Jurkat, Clone E6-1 (cell line): ENCODE measurements at regions not wholly inside any gene's neighbourhood (a gene's known extent, or its start where the extent isn't known, plus 50 kb on each side); places are given as distances from the start of the nearest gene placed in this dataset.

Source experiments
- DNase-seq: peaks from one replicate; pipeline ENCODE4 v3.0.0-alpha.2; 2011; ENCODE audit warnings: low read depth, low spot score
- H3K4me3 ChIP-seq: 2 replicates; pipeline ENCODE4 v1.5.1; 2011; ENCODE audit warnings: mild to moderate bottlenecking, low read length, control low read depth, moderate library complexity

DNA sequence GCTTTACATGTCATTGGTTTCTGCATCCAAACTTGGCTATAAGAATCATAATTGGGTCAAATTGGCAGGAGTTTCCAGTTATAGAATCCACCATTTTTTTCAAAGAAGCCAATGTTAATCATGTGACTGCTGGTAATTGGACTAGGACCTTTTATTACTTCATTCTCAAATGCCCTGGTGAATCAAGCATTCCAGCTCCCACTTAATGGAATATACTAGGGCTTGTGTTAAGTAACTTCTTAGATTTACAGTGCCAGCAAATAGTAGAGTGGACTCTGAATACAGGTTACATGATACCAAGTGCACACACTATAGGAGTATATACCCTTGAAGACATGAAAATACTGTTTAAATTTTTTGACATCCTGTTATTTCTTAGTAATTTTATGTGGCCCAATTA lies 96.7 kb downstream of the NUDT12 start:
- H3K4me3 ChIP-seq = no peak overlapping the region
- DNase-seq = no peak

DNA sequence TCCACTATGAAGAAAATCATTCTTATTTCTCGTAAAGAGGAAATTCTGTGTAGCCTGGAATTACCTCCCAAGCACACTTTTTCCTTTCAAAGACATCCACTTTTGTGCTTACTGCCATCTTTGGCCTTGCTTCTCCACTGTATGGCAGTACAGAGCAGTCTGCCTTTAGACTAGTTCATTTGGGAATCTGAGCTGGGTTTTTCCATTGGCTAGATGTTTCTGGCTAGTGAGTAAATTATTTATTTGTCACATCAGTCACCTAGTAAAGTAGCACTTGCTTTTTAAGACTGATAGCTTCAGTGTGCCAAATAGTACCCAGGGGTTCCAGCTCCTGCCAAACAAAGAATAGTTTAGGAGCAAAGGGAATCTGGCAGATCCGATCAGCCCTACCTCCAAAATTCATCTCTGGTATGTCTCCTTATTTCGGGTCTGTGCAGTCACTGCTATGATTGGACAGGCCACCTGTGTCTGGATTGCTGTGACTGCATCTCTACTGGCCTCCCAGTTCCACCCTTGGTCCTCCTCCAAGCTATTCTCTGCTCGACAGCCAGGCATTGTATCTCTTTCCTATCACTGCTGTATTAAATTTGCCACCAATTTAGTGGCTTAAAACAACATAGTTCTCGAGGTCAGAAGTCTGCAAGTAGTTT lies 97.6 kb downstream of the NUDT12 start:
- DNase-seq = no peak

DNA sequence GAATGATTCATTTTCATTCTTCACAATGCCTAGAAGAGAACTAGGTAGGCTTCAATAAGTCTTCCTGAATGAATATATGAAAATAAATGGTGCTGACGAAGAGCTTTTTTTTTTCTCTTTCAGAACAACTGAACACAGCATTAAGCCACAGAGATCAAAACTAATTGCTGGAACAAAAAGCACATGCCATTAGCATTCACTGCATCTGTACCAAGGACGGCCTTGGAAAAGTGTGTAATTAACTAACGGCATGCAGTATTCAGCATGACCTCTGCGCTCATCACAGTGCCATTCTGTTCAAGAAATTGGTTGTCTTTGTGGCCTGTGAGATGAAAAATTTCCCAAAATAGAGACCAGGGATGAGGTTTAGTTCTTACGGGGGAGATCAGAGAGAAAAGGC lies 99.3 kb downstream of the NUDT12 start:
- no peak overlapping the region for H3K4me3 ChIP-seq
- no peak for DNase-seq

More for the DNA sequence above, 97.6 kb downstream of the NUDT12 start:
- no peak overlapping the region for H3K4me3 ChIP-seq

DNA sequence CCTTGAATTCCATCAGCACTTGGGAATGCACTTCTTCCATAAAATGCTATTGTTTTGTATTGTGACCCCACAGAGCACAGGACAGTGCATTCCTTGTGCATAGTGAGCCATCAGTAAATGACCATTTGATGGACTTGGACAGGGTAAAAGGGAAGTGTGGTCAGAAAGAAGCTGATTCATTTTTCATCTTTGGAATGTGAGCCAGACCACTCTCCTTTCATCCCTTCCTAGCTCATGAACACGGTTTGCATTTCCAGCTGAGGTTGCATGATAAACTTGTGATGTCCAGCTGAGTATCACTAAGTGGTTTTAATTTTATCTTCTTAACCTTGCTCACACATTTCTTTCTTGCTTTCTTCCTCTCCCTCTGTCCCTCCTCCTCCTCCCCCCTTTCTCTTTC lies 101.3 kb downstream of the NUDT12 start:
- H3K4me3 ChIP-seq = no peak overlapping the region
- no peak for DNase-seq

DNA sequence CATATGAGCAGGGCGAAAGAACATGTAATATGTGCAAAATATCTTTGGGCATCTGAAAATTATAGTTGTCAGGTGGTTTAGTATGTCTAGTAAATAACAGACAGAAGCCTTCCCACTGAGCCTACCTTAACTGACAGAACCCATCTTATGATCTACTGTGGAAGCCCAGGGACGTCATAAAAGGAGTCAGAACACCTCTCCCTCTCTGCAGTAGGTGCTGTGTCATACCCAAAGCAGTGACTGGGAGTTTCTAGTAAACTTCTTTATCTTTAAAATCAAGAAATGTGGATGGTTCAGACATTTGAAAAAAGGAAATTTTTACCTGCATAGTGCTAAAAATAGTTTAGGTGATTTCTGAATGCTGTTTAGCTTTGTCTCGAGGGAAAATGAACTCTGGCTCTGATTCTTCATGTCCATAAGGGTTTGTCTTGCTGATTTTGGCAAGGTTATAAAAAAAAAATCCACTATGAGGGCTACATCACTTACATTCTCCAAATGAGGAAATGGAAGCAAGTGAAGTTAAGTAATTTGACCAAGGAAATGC lies 104.0 kb downstream of the NUDT12 start:
- H3K4me3 ChIP-seq = no peak overlapping the region
- DNase-seq = no peak

DNA sequence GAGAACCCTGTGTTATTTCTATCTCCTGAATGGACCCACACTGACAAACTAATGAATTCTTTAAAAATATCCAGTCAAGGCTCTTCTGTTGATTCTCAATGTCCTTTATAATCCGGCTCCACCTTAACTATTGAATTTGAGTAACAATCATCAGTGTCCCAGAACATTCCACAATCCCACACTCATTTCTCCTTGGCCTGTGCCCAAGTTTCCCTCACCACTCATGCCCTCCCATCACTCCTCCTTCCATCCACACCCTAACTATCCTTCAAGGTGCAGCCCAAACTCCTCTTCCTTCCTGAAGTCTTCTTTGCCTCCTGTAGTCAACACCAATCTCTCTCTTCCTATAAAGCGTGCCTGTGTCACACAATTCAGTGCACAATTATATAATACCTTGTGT lies 106.1 kb downstream of the NUDT12 start:
- no peak for DNase-seq

DNA sequence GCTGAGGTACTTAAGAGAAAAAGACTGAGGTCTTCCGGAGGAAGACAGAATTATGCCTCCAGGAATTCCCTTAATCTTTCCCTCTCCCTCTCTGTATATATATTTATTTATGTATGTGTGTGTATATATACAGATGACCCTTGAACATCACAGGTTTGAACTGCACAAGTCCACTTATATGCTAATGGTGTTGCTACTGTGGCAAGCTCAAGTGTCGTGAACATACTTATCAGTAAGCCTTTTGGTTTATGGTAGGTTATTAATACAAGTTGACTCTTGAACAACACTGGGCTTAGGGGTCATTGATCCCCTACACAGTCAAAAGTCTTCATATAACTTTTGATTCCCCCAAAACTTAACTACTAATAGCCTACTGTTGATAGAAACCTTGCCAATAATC lies 106.8 kb downstream of the NUDT12 start:
- H3K4me3 ChIP-seq = no peak overlapping the region
- no peak for DNase-seq

More for the DNA sequence above, 106.1 kb downstream of the NUDT12 start:
- H3K4me3 ChIP-seq = no peak overlapping the region

DNA sequence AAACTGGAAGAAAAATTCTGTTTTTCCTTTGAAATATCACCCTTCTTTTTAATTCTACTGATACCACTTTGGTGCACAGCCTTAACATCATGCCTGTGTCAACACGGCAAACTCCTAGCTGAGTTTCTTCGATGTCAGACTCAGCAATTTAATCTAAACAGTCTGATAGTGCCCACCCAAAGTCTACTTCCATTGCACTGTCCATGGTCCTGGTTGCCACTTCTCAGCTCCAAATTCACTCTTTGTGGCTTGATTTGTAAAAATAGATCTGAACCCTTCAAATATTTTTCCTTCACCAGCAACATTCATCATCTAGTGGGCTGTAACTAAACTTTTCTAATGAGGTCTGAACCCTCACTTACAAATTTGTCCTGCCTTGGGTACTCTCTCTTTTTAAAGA lies 107.8 kb downstream of the NUDT12 start:
- no peak for DNase-seq
- no peak overlapping the region for H3K4me3 ChIP-seq

DNA sequence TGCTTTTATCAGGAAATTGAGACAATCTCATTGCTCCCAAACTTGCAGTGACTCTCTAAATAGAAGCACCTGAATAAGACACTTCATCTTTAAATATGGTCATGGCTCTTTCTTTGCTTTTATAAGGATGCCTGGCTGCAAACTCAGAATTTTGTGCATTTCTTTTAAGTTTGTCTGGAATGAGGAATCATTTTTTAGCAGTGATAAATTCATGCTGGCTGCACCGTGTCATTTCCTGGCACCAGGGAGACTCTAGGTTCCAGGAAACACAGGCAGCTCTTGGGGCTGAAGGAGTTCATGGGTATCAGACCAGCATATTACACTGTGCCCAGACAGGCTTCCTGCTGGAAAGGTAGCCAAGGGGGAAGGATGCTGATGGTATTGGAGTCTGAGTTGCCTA lies 109.9 kb downstream of the NUDT12 start:
- DNase-seq = no peak

DNA sequence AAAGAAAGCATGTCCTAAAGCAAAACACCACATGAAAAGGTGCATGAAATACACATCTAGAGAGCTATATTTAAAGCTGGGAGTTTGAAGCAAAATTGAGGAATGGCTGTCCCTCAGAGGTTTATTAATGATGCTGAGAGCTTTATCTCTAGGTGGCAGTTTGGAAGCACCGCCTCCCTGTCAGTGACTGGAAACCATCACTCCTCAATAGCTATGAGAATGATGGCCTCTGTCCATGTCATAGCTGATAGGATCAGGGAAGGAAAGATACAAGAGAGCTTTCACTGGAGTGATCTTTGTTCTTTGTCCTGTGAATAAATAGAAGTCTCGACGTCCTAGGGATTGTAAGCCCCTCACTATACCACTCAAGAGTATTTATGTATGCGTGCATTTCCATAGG lies 110.5 kb downstream of the NUDT12 start:
- H3K4me3 ChIP-seq = no peak overlapping the region
- no peak for DNase-seq

More for the DNA sequence above, 109.9 kb downstream of the NUDT12 start:
- no peak overlapping the region for H3K4me3 ChIP-seq

DNA sequence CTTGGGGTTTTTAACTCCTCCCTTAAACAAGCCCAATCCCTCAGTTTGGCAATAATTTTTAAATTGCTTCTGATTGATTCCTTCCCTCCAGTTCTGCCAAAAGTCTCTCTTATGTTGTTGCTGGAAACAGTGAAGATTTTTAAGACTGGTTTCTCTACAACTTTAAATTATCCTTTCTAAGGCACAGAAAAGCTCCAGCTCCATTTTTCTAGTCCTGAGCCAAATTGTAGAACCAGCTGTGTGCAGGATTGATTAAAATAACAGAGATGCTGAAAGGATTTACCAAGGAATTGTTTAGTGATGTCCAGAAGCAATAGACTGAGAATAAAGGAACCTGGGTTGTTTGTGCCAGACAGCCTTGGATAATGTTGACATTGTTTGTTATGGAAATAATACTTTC lies 111.3 kb downstream of the NUDT12 start:
- no peak overlapping the region for H3K4me3 ChIP-seq
- DNase-seq = no peak

DNA sequence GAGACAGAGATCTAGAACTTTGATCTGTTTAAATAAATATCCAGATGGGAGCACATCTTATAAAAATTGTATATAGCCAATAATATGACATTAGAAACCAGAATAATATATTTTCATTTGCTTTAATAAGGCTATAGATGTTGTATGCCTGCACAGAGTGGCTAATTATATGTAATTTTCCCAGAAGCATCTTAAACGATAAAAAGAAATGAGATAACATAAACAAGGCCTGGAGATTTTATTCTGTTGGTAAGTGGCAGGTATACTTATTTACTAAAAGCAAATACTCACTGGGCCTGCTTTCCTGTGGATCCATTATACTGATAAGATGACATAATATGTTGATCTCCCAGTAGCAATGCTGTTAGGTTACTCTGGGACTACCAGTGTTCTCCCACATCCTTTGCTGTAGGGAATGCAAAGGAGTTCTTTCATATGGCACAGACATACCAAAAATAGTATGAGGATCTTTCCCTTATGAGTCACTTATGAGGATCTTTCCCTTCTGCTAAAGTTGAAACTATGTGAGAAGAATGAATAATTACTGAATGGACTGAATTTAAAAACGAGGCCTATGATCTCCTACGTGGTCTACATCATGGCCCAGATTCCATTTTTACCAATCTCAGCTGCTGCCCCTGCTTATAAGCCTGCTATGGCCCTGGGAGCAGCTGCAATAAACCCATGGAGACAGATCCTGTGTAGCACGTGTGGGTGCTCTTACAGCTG lies 112.1 kb downstream of the NUDT12 start:
- no peak overlapping the region for H3K4me3 ChIP-seq
- DNase-seq = no peak

DNA sequence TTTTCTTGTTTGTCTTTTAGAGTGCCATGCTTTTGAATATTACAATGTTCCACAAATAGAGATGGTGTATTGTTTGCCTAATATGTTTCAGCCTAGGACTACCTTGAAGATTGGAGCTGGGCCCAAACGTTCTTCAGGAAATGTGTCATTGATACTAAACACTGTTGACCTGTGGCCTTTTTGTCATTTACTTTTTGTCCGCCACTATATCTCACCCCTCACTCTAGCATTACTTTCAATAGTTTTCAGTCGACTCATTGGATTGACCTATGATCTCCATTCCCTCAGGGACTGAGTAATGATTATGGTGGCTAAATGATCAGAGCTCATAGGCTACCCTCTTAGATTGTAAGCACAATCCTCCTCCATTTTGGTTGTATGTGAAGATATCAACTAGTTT lies 115.8 kb downstream of the NUDT12 start:
- H3K4me3 ChIP-seq = no peak overlapping the region
- DNase-seq = no peak

DNA sequence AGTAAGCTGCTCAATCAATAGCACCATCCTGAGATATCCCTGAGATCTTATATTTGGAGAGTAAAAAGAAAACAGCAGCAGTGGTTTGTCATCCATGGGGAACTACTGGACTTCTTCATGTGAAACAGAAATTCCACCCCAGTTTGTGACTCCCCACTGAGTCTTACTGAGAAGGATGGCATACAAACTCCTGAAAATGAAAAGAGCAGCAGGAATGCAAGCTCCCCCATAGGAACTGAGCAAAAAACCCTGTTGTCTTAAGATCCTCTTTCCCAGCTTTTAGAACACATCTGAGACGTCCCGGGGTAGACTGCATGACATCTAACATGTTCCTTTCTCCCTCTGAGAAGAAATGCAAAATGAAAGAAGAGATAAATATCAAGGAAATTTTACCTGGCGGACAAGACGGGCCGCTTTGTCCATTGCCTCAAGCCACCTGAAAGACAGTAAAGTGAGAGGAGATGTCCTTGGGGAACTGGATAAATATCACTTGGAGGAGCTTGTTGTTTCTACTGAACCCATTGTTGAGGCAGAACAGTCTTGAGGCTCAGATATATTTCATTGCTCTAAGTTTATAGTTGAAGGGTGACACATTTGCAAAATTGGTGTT lies 117.1 kb downstream of the NUDT12 start:
- H3K4me3 ChIP-seq = no peak overlapping the region
- DNase-seq = no peak

DNA sequence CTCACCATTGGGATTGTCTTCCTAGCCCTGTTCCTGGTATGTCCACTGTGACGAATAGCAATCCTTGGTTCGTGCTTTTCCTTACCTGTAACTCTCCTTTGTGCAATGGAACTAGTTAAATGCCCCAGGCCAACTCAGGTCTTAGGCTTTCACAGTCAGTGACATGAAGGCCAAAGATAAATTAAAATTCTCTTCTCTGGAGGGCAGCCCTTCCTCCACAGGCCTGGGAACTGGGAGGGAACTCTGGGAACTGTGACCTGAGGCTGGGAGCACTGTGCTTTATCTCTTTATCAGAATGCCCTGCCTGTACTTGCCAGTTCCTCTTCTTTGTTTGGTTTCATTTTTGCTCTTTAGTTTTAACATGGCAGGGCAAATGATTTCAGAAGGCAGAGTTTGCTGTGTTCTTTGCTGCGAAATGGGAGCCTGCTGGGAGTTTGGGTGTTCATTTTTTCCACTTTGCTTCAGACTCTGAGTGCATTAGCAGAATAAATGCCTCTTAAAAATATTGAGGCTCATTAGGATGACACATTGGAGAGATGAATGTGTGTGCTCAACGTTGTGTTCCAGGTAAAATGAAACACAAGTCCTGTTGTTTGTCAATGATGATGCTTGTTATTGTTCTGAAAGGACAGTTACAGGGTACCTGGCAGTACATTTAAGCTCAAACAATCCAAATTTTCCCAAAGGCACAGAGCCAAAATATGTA lies 118.1 kb downstream of the NUDT12 start:
- no peak for DNase-seq
- no peak overlapping the region for H3K4me3 ChIP-seq

DNA sequence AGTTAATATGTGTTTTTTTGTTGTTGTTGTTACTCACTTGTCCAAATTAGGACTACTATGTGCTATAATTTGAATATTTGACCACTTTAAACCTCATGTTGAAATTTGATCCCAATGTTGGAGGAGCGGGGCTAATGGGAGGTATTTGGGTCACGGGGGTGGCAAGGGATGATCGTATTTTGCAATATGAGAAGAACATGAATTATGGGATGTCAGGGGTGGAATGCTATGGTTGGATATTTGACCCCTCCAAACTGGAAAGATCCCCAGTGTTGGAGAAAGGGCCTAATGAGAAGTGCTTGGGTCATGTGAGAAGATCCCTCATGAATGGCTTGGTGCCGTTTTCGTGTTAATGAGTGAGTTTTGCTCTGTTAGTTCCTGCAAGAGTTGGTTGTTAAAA lies 119.8 kb downstream of the NUDT12 start:
- no peak for DNase-seq
- no peak overlapping the region for H3K4me3 ChIP-seq

DNA sequence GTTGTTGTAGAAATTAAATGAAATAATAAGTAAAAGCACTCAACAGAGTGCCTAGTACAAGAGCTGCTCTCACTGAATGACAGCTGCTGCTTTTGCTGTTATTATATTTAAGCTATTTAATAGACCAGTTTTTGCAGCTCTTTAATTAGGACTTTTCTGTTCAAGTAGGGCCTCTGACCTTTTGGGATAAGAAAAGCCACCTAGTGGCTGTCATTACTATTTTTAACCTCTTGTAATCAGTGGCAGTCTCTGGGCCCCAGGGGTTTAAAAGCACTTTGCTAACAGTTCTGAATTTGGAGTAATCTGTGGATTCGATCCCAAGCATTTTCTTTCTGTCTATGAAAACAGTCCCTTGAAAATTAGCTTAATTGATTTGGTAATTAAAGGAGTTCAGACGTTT lies 121.1 kb downstream of the NUDT12 start:
- H3K4me3 ChIP-seq = no peak overlapping the region
- no peak for DNase-seq

DNA sequence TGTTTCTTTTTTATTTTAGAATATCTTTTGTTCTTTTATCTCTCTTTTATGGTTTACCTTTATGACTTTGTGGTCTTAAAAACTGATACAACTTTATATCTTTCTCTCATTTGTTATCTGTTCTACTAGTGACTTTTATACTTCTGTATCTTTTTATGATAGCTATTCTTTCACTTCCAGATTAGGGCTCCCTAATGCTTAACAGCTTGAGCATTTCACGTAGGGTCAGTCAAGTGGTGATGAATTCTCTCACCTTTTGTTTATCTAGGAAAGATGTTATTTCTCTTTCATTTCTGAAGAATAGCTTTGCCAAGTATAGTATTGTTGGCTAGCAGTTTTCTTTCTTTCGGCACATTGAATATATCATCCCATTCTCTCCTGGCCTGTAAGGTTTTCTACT lies 123.6 kb downstream of the NUDT12 start:
- H3K4me3 ChIP-seq = no peak overlapping the region
- no peak for DNase-seq

DNA sequence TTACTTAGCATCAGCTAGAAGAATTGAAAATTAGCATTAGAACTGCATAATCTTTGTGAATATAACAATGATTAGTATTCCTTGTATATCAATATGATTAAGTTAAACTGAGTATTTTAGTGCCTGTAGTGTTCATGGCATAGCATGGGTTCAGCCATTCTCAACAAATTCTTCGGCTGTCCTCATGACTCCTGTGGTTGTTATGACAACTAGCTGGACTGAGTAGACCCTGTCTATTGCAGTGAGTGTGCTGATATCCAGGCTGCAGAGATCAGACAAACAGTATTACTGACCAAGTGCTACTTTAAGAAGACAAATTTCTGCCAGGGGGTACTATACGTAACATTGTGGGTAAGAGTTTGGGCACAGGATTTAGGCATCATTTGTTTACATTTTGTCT lies 125.9 kb downstream of the NUDT12 start:
- no peak overlapping the region for H3K4me3 ChIP-seq
- no peak for DNase-seq

DNA sequence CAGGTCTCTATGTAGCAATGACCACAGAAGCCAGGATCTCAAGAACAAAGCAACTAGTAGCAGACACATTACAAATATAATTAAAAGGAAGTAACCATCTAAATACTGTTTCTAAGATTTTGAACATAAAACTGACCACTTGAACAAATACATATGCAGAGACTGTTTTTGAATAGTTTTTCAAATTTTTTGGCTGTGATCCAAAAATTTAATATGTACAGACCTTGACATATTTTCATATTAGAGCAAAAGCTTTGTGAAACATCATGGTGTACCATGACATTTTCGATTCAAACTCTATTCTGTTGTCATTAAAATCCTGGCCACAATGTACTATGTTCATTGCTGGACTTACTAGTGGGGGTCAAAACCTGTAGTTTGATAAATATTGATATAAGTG lies 126.5 kb downstream of the NUDT12 start:
- no peak overlapping the region for H3K4me3 ChIP-seq
- no peak for DNase-seq
